Stimulated activated CD4-positive, alpha-beta T cell treated with anti-CD3 and anti-CD28 coated beads, Interleukin-15, amount 100 ng/mL, for 1 hour (primary cell): ENCODE measurements at regions not wholly inside any gene's neighbourhood (a gene's known extent, or its start where the extent isn't known, plus 50 kb on each side); places are given as distances from the start of the nearest gene placed in this dataset.

Source experiments
- DNase-seq, 2 donors: peaks; one replicate each; pipeline ENCODE4 v3.0.0-alpha.2; 2020; ENCODE audit warnings: low read depth in 1 of 2, low spot score in 1 of 2

GRCh38 chr14:34246206-34246605 is 215.8 kb downstream of the SPTSSA start:
- no peak for DNase-seq

- DNase-seq: no peak
These were observed 218.6 kb downstream of the SPTSSA start for GRCh38 chr14:34243401-34243800.

GRCh38 chr14:34243001-34243400 is 219.0 kb downstream of the SPTSSA start:
- DNase-seq: no peak

- DNase-seq: no peak
These were observed 220.8 kb downstream of the SPTSSA start for GRCh38 chr14:34241185-34241711.

DNA sequence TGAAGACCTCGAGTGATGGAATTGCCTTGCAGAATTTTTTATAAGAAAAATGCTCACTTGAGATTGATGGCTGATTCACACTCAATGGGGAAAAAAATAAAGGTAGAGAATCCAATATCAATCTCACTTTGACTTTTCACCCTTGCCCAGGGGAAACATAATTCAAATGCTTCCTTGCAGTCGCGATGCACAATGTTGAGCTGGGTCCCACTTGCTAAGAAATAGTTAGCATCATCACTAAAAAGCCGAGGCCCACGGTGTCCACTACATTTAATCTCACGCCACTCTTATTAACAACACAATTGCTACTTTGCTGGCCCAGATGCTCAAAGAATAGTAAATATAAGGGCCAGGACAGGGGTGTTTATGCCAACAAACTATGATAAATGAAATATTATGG is 223.4 kb downstream of the SPTSSA start:
- DNase-seq: no peak

- DNase-seq: no peak
These were observed 224.4 kb downstream of the SPTSSA start for GRCh38 chr14:34237677-34238076.

GRCh38 chr14:34237081-34237480 is 225.0 kb downstream of the SPTSSA start:
- DNase-seq: no peak

- DNase-seq: no peak
These were observed 226.3 kb downstream of the SPTSSA start for GRCh38 chr14:34235643-34236300.

DNA sequence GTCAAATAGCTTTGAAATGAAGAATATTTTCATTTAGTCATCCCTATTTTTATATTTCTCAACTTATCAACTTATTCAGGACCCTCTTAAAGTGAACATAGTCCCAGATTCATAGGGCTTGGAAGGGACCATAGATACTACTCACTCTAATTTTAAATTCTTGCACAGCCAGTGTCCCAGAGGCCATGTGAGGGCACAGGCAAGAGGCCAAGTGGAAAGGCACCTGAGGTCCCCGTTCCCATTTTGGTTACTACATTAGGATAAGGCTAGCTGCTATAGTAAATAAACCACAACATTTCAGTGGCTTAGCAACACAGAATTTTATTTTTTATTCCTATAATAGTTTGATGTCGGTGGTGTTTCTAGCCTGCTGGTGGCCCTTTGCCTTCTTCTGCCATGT is 227.8 kb downstream of the SPTSSA start:
- no peak for DNase-seq

DNA sequence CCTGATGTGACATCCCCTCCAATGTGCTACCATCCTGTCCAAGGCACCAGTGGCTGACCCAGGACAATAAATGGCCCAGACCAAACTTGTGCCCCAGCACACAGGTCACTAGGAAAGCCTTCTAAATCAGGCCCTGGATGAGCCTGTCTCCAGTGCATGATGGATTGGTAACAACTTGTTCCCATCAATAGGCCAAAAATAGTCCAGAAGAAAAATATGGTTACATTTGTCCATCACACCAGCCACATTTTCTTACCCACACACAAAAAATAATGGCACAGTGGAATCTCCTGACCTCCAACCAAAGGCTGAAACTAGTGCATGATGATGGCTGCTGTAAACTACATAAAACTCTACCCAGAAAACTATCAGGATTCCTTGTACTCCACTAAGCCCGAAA is 228.4 kb downstream of the SPTSSA start:
- DNase-seq: no peak

DNA sequence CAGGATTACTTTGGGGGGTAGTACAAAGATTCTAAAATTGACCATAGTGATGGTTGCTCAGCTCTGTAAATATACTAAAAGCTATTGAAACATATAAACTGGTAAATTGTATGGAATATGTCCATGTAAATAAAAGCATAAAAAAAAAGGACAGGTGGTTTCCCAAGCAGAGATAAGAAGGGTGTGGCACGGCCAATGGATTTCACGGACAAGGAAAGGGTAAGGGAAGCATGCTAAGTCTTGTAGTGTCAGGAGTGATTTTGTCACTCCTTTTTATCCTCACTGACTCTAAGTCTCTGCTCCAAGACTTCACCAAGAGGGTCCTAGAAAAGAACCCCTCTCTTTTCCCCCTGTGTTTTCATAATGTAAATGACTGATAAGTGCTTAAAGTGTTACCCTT is 229.2 kb downstream of the SPTSSA start:
- no peak for DNase-seq

- no peak for DNase-seq
These were observed 230.4 kb downstream of the SPTSSA start for GRCh38 chr14:34231626-34232025.

DNA sequence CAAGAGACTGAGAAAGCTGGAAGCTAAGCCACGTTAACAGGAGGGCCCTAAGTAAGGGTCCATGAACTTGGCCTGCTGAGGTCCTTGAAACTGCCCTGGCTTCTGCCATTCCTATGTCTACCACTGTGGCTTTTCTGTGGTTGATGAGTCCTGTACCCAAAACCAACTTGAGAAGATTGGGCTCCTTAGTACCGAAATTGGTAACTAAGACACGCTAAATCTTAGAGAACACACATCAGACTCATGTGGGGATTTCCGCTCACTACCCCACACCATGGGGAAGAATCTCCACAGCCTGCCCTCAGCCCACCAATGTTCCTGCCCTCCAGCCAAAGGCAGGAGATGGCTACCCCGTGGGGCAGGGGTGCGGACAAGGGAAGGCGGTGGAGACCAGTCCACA is 232.9 kb downstream of the SPTSSA start:
- DNase-seq: no peak

DNA sequence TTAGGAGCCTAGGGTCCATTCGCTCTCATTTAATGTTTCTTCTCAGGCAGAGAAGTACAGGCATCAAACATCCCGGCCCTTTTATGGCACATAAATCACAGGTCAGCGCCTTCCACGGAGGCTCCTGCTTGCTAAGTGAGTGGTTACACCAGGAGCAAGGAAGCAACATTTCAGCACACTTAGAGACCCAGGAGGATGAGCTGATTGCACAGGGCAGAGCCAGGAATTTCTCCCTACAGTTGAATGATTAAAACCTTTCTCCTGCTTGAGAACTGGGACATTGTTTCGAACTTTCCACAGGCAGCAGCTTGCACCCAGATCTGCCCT is 233.4 kb downstream of the SPTSSA start:
- no peak for DNase-seq

DNA sequence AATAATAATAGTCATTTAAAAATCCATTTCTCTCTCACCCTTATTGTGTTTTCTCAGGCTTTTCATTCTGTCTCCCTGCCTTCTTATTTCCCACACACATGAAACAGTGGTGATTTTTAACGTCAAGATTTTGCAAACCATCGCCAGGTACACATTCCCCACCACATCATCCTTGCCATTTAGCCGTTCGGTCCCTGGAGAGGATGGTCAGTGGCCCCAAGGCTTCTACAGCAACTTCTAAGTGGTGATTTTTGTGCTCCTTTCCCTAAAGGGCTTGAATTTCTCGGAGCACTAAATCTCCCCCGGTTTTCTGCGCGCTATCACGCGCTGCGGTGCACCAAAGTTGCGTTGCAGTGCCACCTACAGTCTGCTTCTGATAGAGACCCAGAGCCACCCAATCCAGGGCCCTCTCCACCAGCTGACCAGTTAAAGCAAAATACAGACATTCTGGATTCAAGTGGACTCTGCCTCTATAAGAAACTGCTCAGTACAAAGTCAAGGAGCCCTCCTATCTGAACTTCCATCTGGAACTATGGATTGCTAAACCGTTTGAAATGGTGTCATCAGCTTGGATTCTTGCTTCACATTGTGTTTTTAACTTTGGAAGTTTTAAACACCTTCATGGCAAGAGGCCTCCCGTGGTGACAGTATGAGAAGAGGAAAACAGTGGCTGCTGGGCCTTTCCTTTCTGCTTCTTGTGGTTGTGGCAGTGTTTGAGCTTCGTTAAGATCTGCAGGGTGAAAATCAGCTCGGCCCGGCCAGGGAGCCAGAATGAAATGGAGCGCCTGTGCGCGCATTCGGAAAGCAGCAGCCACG is 234.0 kb downstream of the SPTSSA start:
- DNase-seq: peak; percentile 22 to 35

DNA sequence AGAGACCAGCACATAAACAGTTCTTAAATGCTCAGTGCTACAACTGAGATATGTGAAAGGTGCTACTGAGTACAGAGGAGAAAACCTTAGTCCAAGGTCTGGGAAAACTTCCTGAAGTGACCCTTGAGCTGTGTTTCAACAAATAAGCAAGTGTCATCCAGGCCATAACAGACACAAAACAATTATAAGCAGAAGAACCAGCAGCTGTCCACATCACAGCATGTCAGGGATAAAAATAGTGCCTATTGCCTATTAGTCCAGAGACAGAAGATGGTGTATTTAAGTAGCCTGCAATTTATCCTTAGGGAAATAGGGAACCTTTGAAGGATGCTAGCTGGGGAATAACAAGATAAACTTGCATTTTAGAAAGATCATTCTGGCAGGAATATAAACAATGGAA is 237.8 kb downstream of the SPTSSA start:
- no peak for DNase-seq

- no peak for DNase-seq
These were observed 238.5 kb downstream of the SPTSSA start for GRCh38 chr14:34223373-34224148.

GRCh38 chr14:34222867-34223266 is 239.2 kb downstream of the SPTSSA start:
- no peak for DNase-seq

DNA sequence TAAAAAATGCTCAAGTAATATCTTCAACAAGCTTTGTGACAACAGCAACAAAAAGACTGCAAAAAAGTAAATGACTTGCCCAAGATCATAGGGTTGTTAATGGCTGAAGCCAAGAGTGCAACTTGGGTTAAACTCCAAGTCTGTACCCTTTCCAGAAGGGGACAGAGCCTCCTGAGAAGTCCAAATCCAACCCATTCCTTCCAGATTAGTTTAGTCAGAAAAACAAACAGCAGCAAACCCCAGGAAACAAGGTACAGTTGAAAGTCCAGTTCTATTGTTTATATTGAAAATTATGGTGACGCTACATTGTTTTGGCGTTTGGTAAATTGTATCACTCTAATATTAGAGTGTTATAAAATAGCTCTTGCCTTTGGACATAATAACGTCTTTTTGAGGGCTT is 239.9 kb downstream of the SPTSSA start:
- DNase-seq: no peak

DNA sequence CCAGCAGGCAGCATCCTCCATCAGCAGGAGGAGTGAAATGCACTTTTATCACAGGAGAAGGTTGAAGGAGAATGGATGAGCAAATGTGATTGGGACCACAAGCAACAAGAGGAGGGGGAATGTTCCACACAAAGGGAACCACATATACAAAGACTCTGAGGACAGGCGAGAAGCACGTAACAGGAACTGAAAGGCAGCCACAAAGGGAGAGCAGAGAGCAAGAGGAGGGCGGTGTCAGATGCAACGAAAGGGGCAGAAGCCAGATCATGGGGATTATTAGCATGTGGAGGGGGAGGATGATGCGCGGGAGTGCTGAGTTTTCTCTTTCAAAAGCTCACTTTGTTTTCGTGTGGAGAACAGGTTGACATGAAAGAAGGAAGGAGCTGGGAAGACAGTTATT is 241.1 kb downstream of the SPTSSA start:
- no peak for DNase-seq

- no peak for DNase-seq
These were observed 241.7 kb downstream of the SPTSSA start for GRCh38 chr14:34220378-34220706.
